Osteocyte (in vitro differentiated cells): ENCODE measurements at regions not wholly inside any gene's neighbourhood (a gene's known extent, or its start where the extent isn't known, plus 50 kb on each side); places are given as distances from the start of the nearest gene placed in this dataset.

Experiments used
- DNase-seq: peaks from one replicate; pipeline ENCODE4 v3.0.0; 2021; ENCODE audit warnings: mixed read lengths; ENCODE audit not compliant: unreplicated experiment; ENCODE audit errors: extremely low spot score
- H3K27ac Mint-ChIP-seq: one replicate; pipeline ENCODE4 v1.8.0; 2021; ENCODE audit warnings: mild to moderate bottlenecking, mixed read lengths; ENCODE audit not compliant: unreplicated experiment
- H3K27me3 Mint-ChIP-seq: one replicate; pipeline ENCODE4 v1.8.0; 2021; ENCODE audit warnings: mixed read lengths; ENCODE audit not compliant: unreplicated experiment
- H3K36me3 Mint-ChIP-seq: one replicate; pipeline ENCODE4 v1.8.0; 2021; ENCODE audit warnings: mixed read lengths; ENCODE audit not compliant: unreplicated experiment
- H3K4me1 Mint-ChIP-seq: one replicate; pipeline ENCODE4 v1.8.0; 2021; ENCODE audit warnings: mixed read lengths; ENCODE audit not compliant: unreplicated experiment
- H3K4me3 Mint-ChIP-seq: one replicate; pipeline ENCODE4 v1.8.0; 2021; ENCODE audit warnings: mild to moderate bottlenecking, moderate library complexity, mixed read lengths; ENCODE audit not compliant: unreplicated experiment
- H3K9me3 Mint-ChIP-seq: one replicate; pipeline ENCODE4 v1.8.0; 2021; ENCODE audit warnings: mixed read lengths; ENCODE audit not compliant: unreplicated experiment
- CTCF ChIP-seq: fragments of 200-600 bp; sonication (generic); IDR thresholded peaks from 2 replicates; pipeline ENCODE4 v1.5.0; 2021; ENCODE audit warnings: antibody characterized with exemption, mild to moderate bottlenecking, moderate library complexity

GRCh38 chr20:39903806-39904465, 785.1 kb downstream of the MAFB start:
- TF ChIP-seq CTCF = no peak
- Mint-ChIP-seq H3K4me1 (peaks cover 21% of the 10 kb centered on the region), H3K9me3 (peaks cover under 1% of the 10 kb centered on the region), H3K27ac (no peak overlapping the region), H3K36me3 (peaks cover 3% of the 10 kb centered on the region), H3K27me3 (peaks cover 14% of the 10 kb centered on the region), H3K4me3 (no peak overlapping the region)
- no peak for DNase-seq

- Mint-ChIP-seq H3K9me3 (no peaks in the 10 kb centered on the region), H3K36me3 (peaks cover 3% of the 10 kb centered on the region), H3K4me3 (no peak overlapping the region), H3K27me3 (no peaks in the 10 kb centered on the region), H3K4me1 (peaks cover 40% of the 10 kb centered on the region), H3K27ac (no peak overlapping the region)
- DNase-seq = no peak
- no peak for TF ChIP-seq CTCF
Measured at GRCh38 chr20:39899881-39900280, 789.2 kb downstream of the MAFB start.

GRCh38 chr20:39898467-39898852, 790.6 kb downstream of the MAFB start:
- Mint-ChIP-seq H3K4me3 (no peak overlapping the region), H3K27ac (no peak overlapping the region), H3K9me3 (no peaks in the 10 kb centered on the region), H3K27me3 (no peaks in the 10 kb centered on the region), H3K36me3 (peaks cover 3% of the 10 kb centered on the region), H3K4me1 (peaks cover 42% of the 10 kb centered on the region)
- TF ChIP-seq CTCF = no peak
- DNase-seq = no peak

- Mint-ChIP-seq H3K4me1 (peaks cover 47% of the 10 kb centered on the region), H3K9me3 (no peaks in the 10 kb centered on the region), H3K36me3 (peaks cover 3% of the 10 kb centered on the region), H3K4me3 (no peak overlapping the region), H3K27me3 (no peaks in the 10 kb centered on the region), H3K27ac (no peak overlapping the region)
- no peak for DNase-seq
- TF ChIP-seq CTCF = no peak
Measured at GRCh38 chr20:39897781-39898466, 791.1 kb downstream of the MAFB start.

GRCh38 chr20:39897058-39897457, 792.0 kb downstream of the MAFB start:
- Mint-ChIP-seq H3K27me3 (no peaks in the 10 kb centered on the region), H3K27ac (peak overlapping the region; percentile 8), H3K4me3 (no peak overlapping the region), H3K9me3 (no peaks in the 10 kb centered on the region), H3K4me1 (peaks cover 54% of the 10 kb centered on the region), H3K36me3 (peaks cover 3% of the 10 kb centered on the region)
- no peak for TF ChIP-seq CTCF
- DNase-seq = no peak
